RWPE2 (cell line): ENCODE measurements at regions not wholly inside any gene's neighbourhood (a gene's known extent, or its start where the extent isn't known, plus 50 kb on each side); places are given as distances from the start of the nearest gene placed in this dataset.

Experiments
- ATAC-seq: fragments of 200-7000 bp; cut with Tn5 transposase; 3 replicates; pipeline ENCODE4 v1.9.1; 2021; ENCODE audit warnings: low read depth
- DNase-seq: peaks from one replicate; pipeline ENCODE4 v3.0.0-alpha.2; 2020; ENCODE audit warnings: low spot score
- H3K27ac ChIP-seq: fragments of 450-650 bp; 2 replicates; pipeline ENCODE4 v1.5.1; 2017; ENCODE audit warnings: mild to moderate bottlenecking; ENCODE audit not compliant: poor library complexity, severe bottlenecking
- H3K27me3 ChIP-seq: fragments of 250-450 bp; sonication (Bioruptor Pico); 2 replicates; pipeline ENCODE4 v1.5.1; 2021; ENCODE audit warnings: mild to moderate bottlenecking, moderate library complexity; ENCODE audit not compliant: insufficient read depth, poor library complexity, severe bottlenecking
- H3K36me3 ChIP-seq: fragments of 250-450 bp; sonication (Bioruptor Pico); 2 replicates; pipeline ENCODE4 v1.5.1; 2020; ENCODE audit warnings: low read depth, mild to moderate bottlenecking, moderate library complexity
- H3K4me1 ChIP-seq: fragments of 250-450 bp; sonication (Bioruptor Pico); 2 replicates; pipeline ENCODE4 v1.5.1; 2021; ENCODE audit warnings: mild to moderate bottlenecking, moderate library complexity; ENCODE audit not compliant: insufficient read depth, poor library complexity, severe bottlenecking
- H3K4me3 ChIP-seq: fragments of 250-450 bp; sonication (Bioruptor Pico); 2 replicates; pipeline ENCODE4 v1.5.1; 2021; ENCODE audit warnings: mild to moderate bottlenecking, moderate library complexity; ENCODE audit not compliant: severe bottlenecking
- H3K9me3 ChIP-seq: fragments of 250-450 bp; sonication (Bioruptor Pico); 2 replicates; pipeline ENCODE4 v1.5.1; 2021; ENCODE audit warnings: mild to moderate bottlenecking, moderate library complexity; ENCODE audit not compliant: severe bottlenecking
- TF ChIP-seq, protein P1 (sequence below): fragments of 450-650 bp; IDR thresholded peaks from one replicate; pipeline ENCODE4 v1.5.1; 2017; ENCODE audit warnings: mild to moderate bottlenecking, moderate library complexity; ENCODE audit not compliant: poor library complexity, severe bottlenecking

DNA sequence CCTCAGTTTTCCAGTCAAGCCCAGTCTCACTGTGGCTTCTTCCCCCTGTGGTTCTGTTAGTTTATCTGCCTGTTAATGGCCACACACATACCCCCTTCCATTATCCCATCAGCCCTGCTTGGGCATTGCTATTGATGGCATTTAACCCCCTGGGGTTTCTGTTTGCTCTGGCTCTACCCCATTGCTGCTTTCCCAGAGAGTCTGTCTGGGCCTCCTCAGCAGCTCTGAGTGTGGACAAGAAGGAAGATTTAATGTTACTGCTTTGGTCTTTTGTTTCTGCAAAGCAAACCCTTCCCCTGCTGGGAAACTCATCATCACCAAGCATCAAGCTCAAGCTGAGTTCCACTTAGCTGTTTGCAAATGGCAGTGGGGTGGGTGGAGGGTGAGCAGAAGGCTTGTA, 162.7 kb downstream of the CCT6B start:
- no peak overlapping the region for H3K4me3 ChIP-seq
- H3K4me1 ChIP-seq, result no peaks in the 10 kb centered on the region
- H3K9me3 ChIP-seq, result no peaks in the 10 kb centered on the region
- TF ChIP-seq, protein P1, sequence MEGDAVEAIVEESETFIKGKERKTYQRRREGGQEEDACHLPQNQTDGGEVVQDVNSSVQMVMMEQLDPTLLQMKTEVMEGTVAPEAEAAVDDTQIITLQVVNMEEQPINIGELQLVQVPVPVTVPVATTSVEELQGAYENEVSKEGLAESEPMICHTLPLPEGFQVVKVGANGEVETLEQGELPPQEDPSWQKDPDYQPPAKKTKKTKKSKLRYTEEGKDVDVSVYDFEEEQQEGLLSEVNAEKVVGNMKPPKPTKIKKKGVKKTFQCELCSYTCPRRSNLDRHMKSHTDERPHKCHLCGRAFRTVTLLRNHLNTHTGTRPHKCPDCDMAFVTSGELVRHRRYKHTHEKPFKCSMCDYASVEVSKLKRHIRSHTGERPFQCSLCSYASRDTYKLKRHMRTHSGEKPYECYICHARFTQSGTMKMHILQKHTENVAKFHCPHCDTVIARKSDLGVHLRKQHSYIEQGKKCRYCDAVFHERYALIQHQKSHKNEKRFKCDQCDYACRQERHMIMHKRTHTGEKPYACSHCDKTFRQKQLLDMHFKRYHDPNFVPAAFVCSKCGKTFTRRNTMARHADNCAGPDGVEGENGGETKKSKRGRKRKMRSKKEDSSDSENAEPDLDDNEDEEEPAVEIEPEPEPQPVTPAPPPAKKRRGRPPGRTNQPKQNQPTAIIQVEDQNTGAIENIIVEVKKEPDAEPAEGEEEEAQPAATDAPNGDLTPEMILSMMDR, result no peak
- no peaks in the 10 kb centered on the region for H3K27me3 ChIP-seq
- no peaks in the 10 kb centered on the region for H3K36me3 ChIP-seq
- H3K27ac ChIP-seq, result no peak overlapping the region
- DNase-seq, result no peak
- ATAC-seq, result no peak

DNA sequence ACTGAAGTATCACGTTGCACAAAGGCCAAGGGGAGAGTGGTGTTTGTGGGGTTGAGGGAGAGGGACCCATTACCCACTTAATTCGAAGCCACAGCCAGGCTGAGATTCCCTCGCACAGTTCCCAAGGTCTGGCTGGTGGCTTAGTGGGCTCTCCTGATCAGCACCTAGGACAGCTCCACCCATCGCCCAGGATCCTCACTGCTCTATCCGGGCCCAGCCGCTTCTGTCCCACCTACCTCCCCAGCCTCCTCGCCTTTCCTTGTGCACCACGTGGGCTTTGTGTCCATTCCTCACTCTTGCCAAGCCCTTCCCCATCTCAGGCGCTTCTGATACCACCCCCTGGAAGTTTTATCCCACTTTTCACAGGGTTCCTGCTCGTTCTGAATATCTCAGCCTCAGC, 163.5 kb downstream of the CCT6B start:
- no peaks in the 10 kb centered on the region for H3K36me3 ChIP-seq
- TF ChIP-seq, protein P1, result no peak
- H3K9me3 ChIP-seq, result no peaks in the 10 kb centered on the region
- no peak overlapping the region for H3K27ac ChIP-seq
- ATAC-seq (peak; percentile 62; the same call in 2 of the 3 replicates), DNase-seq (no peak)
- H3K4me3 ChIP-seq, result no peak overlapping the region
- H3K27me3 ChIP-seq, result no peaks in the 10 kb centered on the region
- H3K4me1 ChIP-seq, result no peaks in the 10 kb centered on the region

DNA sequence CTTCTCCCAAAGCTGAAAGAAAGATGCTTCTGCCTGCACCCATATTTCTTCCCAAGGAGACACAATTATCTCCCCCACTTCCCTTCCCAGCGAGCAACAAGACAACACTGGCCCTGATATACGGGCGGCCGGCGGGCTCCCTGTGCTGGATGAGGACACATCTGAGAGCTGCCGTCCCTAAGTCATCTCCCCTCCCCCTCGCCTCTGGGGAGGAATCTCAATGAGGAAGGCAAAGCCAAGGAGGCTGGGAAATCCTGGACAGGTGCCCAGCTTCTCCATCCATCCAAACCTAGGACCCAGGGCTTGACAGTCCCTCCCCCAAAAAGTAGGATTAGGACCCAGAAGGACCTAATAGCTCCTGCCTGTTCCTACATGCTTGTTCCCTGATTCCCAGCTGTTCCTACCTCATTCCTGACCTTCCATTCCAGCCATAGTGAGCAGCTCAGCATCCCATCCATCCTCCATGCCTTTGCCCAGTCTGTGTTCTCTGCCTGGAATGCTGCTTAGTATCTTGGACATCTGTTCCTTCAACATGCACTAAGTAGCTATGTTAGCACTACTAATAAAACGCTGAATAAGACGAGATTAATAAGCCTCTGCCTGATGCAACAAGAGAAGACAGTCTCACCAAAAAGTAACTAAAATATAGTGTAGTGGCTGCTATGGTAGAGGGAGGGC, 167.9 kb downstream of the CCT6B start:
- TF ChIP-seq, protein P1, result no peak
- DNase-seq (no peak), ATAC-seq (no peak)
- no peaks in the 10 kb centered on the region for H3K9me3 ChIP-seq
- H3K27ac ChIP-seq, result no peak overlapping the region
- H3K27me3 ChIP-seq, result no peaks in the 10 kb centered on the region
- H3K36me3 ChIP-seq, result no peaks in the 10 kb centered on the region
- H3K4me3 ChIP-seq, result no peak overlapping the region
- H3K4me1 ChIP-seq, result no peaks in the 10 kb centered on the region

DNA sequence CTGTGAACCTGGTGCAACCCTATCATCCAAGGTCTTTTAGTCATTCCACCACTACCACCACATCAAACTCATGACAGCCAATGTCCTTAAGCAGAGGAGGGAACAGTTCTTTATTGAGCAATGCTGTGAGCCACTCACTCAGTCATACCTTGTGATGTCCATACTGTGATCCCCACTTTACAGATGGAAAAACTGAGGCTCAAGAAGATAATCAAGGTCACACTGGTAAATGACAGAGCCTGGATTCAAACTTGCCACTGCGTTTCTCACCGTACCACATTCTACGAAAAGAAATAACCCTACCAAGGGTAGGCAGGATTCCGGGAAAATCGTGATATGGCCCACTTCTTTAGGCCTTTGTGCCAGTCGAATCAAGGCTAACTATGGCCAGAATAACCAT, 172.6 kb downstream of the CCT6B start:
- H3K9me3 ChIP-seq, result no peaks in the 10 kb centered on the region
- DNase-seq (no peak), ATAC-seq (no peak)
- no peaks in the 10 kb centered on the region for H3K4me1 ChIP-seq
- TF ChIP-seq, protein P1, result no peak
- no peaks in the 10 kb centered on the region for H3K36me3 ChIP-seq
- no peak overlapping the region for H3K4me3 ChIP-seq
- H3K27ac ChIP-seq, result no peak overlapping the region
- H3K27me3 ChIP-seq, result no peaks in the 10 kb centered on the region

DNA sequence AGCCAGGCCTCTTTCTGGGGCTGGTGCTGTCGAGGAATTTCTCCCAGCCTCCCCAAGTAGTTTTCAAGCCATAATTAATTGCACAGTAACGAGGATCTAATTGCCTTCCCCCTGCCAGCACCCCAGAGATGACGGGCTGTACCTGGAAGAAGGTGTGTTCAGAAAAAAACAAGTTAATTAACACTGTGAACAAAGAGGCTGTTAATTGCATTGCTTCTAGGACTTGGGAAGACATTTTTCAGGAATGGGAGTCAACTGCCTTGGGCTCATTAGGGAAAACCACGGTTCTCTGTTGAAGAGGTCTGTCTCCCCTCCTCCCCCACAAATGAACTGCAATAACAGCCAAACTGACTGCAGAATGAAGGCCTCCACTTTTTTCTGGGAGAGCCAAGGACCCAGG, 176.7 kb downstream of the CCT6B start:
- Histone ChIP-seq H3K36me3 (no peaks in the 10 kb centered on the region), H3K4me1 (no peaks in the 10 kb centered on the region), H3K27ac (no peak overlapping the region), H3K9me3 (no peaks in the 10 kb centered on the region), H3K4me3 (no peak overlapping the region), H3K27me3 (no peaks in the 10 kb centered on the region)
- DNase-seq (no peak), ATAC-seq (no peak)
- TF ChIP-seq, protein P1, result no peak
